GM21786 (cell line): ENCODE measurements at regions not wholly inside any gene's neighbourhood (a gene's known extent, or its start where the extent isn't known, plus 50 kb on each side); places are given as distances from the start of the nearest gene placed in this dataset.
"Not testable (repeated sequence)": the region's sequence is repeated elsewhere in the genome, so short reads cannot be mapped to it uniquely, and the experiment has no call there.

Source experiments
- ATAC-seq: cut with Tn5 transposase; IDR thresholded peaks from one replicate; pipeline ENCODE4 v1.9.1; 2021; ENCODE audit not compliant: unreplicated experiment

DNA sequence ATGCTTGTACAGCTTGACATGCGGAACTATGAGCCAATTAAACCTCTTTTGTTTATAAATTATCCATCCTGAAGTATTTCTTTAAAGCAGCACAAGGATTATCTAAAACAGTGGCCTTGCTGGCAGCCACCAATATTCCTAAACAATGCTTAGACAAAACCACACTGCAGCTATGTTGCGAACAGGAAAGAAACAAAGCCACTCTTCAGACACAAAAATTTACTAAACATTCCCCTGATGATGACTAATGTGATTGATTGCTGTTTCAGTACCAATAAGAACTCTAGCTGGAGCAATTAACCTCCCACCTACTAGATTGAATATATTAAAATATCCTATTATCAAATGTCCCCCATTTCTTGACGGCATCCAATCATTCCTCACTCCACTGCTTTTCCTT is 325.8 kb upstream of the REG3G start:
- no peak for ATAC-seq

DNA sequence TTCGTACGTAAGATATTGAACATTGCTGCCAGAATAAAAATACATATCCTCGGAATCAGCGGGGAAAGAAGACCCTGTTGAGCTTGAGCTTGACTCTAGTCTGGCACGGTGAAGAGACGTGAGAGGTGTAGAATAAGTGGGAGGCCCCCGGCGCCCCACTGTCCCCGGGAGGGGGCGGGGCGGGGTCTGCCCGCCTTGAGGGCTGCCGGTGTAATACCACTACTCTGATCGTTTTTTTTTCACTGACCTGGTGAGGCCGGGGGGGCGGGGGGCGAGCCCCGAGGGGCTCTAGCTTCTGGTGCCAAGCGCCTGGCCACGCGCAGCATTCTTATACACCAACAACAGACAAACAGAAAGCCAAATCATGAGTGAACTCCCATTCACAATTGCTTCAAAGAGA is 324.0 kb upstream of the REG3G start:
- ATAC-seq, result no peak

DNA sequence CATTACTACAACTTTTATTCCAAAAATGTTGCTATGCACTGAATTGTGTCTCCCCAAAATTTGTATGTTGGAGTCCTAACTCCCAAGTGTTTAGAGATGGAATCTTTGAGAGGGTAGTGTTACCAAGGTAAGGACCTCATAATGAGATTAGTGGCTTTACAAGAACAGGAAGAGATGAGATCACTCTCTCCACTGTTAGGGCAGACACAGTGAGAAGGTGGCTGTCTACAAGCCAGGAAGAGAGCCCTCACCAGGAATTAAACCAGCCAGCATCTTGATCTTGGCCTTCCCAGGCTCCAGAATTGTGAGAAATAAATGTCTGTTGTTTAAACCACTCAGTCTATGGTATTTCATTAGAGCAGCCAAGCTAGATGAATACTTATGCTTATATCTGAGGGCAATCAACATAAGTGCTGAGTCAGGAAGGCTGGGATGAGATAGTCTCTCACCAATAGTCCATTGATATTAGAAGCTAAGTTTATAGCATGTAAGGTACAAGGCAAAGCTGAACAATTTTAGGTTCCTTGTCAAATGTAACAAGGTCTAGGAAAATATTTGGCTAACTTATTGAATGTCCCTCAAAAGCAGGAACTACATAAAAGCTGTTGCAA is 317.6 kb upstream of the REG3G start:
- no peak for ATAC-seq

DNA sequence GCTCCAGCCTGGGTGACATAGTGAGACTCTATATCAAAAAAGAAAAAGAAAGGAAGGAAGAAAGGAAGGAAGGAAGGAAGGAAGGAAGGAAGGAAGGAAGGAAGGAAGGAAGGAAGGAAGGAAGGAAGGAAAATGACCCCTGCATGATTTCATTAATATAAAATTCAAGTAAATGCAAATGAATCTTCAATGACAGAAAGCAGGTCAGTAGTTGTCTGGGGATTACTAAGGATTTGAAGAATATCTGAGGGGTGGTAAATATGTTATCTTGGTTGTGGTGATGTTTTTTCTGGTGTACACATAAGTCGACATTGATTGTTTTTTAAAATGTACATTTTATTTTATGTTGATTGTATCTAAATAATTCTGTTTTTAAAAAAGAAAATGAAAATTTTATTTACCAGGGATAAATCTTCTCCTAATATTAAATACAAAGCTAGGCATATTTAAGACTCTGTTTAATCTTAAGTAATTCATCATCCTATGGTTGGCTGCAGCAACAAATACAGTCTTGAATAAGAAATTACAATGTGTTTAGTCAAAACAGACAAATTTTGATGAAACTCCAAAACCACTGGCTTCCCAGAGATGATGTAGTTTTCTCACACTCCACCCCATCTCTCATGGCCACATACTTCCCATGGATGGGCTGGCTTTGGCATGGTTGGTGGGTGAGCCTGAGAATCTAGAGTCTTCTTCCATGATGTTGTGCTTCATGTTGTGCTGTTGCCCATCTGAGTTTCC is 314.7 kb upstream of the REG3G start:
- ATAC-seq, result no peak

DNA sequence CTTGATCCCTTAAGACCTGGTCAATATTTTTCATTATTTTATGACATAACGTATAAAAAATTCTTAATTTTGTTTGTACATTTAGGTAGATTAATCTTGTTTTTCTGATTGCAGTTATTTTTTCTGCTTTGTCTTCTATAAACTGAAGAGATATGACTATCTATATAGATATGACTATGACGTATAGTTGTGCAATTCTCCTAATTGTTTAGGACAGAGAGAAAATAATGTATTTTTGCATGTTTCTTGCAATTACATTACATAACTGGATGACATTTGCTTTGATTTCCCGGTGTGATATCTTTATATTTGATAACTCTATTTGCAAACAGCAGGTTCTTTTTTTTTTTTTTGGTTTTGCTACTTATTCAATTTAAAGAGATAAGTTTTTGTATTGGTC is 310.2 kb upstream of the REG3G start:
- ATAC-seq, result no peak

DNA sequence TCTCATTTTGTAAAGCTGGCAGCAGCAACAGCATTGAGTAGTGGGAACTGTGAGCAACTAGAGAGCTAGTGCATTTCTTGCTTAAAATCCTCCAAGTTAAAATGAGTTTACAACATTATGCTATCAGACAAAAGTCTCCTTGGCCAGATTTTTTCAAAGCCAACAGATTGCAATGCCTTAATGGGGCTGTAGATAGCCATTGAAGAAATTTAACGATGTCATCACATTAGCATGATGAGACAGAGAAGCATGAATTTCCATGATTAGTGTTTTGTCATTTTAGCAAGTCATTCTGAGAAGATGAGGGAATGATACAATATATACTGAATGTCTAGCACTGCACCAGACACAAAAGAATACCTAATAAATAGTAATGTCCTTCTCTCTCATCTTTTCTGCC is 307.5 kb upstream of the REG3G start:
- no peak for ATAC-seq

DNA sequence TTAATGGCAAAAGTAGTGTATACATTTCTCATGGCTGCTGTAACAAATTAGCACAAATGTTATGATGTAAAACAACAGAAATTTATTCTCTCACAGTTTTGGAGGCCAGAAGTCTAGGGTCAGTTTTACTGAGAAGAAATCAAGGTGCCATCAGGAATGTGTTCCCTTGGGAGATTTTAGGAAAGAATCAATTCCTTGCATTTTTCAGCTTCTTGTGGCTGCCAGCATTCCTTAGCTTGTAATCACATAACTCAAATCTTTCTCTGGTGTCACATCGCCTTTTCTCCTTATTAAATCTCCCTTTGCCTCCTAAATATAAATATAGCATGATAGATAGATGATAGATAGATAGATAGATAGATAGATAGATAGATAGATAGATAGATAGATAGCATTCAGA is 307.0 kb upstream of the REG3G start:
- no peak for ATAC-seq

DNA sequence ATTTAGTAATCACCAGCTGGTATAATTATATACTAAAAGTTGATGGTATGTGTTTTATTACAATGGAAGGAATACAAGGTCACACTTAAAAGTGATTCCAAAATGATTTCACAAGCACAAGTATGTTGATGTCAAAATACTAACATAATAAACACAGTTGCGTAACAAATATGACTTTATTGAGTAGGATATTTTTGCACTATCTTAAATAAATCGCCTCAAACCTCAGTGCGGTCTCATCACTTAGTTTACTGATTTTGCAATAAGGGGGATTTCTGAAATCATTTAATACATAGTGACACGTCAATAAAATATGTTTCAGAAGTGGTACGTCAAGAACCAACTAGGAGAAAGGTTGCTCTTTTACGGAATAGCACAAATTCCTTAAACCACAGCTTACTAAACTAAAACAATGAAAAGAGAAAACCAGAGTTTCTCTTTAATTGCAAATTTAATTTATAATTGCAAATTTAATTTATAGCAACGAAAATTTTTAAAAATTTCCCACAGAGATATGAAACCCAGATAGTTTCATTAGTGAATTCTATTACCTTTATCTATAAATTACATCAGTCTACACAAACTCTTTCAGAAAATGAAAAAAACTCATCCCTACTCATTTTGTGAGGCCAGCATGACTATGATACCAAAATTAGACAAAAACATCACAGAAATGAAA is 304.0 kb upstream of the REG3G start:
- no peak for ATAC-seq

DNA sequence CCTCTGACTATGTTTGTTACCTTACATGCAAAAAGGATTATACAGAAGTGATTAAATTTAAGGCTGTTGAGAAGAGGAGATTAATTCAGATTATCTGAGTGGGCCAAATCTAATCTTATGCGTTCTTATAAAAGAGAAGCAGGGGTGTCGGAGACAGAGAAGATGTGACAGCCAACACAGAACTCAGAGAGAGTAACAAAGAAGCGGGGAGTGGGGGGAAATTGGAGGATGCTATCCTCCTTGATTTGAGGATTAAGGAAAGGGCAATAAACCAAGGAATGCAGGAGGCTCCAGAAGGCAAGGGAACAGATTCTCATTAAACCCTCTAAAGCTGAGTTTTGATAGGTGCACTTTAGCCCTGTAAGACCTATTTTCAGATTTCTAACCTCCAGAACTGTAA is 291.3 kb upstream of the REG3G start:
- ATAC-seq, result no peak

DNA sequence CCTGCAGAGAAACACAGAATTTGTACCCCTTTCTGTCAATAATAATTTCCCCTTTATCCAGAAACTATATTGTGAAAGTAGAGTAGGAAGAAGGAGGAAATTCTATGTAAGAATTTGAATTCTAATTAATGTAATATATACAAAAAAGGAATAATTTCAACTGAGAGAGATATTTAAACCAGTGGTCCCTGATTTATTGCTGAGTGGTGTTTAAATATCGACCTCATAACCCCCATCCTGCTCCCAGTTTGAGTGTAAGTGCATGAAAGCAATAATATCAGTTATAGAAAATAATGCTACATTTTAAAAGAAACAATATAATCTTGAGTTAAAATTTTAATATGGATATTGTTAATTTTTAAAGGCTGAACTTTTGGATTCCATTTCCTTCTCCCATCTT is 286.2 kb upstream of the REG3G start:
- ATAC-seq, result no peak

DNA sequence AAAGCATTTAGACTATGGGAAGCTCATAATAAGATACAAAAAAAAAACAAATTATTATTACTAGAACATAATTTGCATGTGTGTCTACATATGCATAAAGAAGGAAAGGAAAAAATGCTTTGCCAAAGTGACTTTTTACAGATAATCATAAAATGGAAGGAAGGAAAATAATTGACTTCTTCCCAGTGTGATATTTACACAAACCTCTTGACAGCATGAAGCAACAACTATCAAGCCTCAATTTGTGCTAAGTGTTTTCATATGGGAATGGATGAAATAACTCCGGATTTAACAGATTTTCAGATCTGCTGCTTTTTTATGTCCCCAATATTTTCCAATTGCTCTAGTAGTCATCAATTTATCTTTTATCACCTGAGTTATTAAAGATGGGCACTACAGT is 275.9 kb upstream of the REG3G start:
- ATAC-seq, result no peak

DNA sequence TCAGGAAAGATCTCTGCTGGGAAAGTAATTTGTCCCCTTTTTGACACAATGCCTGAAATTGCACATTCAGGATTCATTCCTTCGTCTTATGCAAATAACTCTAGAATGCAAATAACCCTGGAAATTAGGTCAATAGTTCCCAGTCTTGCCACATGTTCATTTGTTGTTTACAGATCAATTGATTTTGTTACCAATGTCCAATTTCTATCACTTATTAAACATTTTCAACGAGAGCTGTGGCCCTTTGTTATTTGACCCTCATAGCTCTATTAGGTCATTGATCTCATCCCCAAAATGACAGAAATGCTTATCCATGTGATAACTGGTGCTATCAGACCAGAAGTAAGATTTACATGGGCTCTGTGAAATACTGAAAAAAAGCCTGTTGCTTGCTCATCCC is 275.3 kb upstream of the REG3G start:
- ATAC-seq, result no peak

DNA sequence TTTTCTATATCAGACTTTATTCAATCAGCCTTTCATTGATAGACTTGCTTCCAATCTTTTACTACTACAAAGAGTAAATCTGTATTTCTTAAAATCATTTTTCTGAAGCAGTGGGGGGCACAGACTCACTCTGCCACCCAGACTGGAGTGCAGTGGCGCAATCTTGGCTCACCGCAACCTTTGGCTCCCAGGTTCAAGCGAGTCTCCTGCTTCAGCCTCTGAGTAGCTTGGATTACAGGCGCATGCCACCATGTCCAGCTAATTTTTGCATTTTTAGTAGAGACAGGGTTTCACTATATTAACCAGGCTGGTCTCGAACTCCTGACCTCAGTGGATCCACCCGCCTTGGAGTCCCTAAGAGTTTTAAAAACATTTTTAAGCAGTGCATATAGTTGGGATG is 270.6 kb upstream of the REG3G start:
- ATAC-seq, result no peak

DNA sequence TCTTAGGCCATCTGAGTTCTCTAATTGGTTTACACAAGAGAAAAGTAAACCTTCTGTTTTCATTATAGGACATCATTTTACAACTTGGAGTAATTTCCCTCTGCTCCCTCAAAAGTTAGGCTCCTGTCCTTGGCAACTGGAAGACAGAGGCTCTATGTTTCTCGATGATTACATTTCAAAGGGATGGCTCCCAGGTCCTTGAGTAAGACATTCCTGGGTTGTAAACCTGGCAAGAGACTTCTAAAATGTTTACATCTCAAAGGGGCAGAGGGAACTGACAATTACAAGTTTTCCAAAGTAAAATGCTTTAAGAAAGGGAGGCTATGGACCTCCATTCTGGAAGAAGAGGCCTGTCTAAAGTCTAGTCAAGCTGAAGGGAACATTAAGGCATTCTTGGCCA is 268.3 kb upstream of the REG3G start:
- no peak for ATAC-seq

DNA sequence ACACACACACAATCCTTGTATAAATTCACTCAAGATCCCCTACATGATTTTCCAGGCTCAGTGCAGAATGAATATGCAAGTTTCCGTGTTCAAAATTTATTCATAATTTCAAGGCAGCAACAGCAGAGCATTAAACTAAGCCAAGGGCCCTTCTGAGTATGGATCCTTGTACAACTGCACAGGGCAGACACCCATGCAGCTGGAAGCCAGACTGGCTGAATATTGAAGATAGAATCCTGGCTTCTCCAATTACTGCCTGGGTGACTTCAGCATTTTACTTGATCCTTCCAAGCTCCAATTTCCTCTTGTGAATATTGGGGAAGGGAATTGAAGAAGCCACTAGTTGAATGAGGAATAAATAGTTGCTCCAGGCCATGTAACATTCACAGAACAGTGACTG is 267.9 kb upstream of the REG3G start:
- no peak for ATAC-seq

DNA sequence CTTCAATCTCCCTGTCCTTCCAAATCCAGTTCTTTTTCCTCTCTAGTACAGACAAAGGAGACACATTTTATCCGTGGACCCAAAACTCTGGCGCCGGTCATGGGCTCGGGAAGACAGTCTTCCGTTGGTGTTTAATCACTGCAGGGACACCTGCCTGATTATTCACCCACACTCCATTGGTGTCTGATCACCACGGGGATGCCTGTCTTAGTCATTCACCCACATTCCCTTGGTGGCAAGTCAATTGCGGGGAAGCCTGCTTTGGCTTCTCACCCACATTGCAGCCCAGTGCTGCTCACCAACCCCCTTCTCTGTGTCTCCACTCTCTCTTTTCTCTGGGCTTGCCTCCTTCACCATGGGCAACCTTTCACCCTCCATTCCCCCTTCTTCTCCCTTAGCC is 266.7 kb upstream of the REG3G start:
- ATAC-seq, result not testable (repeated sequence)

DNA sequence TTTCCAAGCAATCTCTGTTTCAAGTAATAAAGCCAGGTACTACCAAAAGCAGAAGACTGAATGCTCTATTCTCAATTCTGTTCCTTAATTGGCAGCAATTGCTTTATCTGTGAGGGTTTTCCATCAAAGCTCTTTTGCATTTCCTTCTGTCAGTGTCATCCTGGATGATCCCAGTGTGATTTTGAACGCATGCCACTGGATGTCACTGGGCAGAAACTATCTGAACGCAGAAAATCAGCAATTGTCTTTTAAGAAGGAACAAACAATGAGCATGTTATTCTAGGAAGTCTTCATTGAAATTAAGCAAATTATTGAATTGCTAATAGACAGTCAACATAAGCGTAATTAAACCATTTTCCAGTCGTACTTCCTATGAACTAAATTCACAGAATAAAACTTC is 259.0 kb upstream of the REG3G start:
- ATAC-seq, result no peak

DNA sequence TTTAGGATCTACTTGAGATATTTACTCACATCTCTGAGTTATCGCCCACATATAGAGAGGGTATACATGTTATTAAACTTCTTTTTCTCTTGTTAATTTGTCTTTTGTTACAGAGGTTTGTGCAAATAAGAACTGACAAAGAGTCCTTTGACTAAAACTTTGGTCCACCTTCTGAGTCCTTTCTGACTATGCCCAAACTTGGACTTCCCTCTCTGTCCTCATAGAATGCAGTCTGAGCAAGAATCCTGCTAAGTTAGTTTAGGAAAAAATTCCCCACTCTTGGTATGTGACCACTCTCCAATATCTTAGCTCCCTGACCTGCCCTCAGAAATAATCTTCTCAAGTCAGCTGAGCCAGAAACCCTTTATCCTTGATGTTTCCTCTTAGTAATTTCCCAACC is 257.5 kb upstream of the REG3G start:
- no peak for ATAC-seq

DNA sequence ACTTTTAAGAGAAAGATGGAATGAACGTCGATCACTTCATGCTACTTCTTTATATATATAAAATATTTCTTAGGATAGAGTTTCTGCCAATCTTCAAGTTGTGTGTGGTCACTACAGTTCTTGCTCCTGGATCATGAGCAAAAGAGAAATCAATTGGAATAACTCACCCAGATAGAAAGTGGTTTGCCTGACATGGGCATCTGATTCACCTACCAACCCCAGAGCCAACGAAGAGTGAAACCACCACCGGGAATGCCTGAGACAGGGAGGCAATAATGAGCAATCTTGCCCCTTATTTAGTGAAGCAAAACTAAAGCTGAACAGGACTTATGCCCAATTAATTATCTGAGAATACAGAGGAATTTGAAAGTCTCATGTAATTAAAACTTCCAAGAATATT is 250.2 kb upstream of the REG3G start:
- no peak for ATAC-seq

DNA sequence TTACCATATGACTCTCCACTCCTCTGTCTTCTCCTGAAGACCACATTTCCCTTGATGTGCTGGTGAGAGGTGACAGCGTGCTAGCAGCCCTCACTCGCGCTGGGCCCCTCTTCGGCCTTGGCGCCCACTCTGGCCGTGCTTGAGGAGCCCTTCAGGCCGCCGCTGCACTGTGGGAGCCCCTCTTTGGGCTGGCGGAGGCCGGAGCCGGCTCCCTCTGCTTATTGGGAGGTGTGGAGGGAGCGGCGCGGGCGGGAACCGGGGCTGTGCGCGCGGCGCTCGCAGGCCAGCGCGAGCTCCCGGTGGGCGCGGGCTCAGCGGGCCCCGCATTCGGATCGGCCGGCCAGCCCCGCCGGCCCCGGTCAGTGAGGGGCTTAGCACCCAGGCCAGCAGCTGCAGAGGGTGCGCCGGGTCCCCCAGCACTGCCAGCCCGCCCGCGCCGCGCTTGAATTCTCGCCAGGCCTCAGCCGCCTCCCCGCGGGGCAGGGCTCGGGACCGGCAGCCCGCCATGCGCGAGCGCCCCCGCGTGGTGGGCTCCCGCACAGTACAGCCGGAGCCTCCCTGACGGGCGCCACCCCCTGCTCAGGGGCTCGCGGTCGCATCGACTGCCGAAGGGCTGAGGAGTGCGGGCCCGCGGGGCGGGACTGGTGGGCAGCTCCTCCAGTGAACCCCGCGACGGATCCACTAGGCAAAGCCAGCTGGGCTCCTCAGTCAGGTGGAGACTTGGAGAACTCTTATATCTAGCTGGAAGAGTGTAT is 246.6 kb upstream of the REG3G start:
- no peak for ATAC-seq

DNA sequence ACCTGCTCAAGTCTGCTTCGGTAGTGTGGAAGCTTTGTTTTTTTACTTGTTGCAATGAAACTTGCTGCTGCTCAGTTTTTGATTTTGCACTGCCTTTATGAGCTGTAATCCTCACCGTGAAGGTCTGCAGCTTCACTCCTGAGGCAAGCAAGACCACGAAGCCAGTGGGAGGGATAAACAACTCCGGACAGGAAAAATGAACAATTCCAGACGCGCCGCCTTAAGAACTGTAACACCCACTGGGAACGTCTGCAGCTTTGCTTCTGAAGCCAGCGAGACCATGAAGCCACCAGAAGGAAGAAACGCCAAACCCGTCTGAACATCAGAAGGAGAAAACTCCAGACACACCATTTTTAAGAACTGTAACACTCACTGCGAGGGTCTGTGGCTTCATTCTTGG is 245.7 kb upstream of the REG3G start:
- ATAC-seq, result no peak

DNA sequence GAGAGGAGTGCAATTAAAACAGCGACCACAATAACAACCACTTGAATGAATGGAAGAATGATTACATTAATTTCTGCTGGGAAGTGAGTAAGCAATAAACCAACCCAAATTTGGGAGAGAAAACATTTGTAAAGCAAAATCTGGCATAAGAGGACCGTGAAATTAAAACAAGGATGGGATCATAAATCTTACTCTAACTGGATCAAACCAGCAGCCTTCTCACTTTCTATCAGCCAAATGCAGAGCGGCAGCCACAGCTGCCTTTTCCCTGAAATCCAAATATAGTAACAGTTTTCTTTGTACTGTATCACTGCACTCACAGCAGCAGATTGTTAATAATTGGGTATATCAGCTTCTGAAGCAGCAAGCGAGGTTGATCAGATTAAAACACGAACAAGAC is 245.2 kb upstream of the REG3G start:
- no peak for ATAC-seq
